ENCODE measurements at regions not wholly inside any gene's neighbourhood (a gene's known extent, or its start where the extent isn't known, plus 50 kb on each side); places are given as distances from the start of the nearest gene placed in this dataset.

DNA sequence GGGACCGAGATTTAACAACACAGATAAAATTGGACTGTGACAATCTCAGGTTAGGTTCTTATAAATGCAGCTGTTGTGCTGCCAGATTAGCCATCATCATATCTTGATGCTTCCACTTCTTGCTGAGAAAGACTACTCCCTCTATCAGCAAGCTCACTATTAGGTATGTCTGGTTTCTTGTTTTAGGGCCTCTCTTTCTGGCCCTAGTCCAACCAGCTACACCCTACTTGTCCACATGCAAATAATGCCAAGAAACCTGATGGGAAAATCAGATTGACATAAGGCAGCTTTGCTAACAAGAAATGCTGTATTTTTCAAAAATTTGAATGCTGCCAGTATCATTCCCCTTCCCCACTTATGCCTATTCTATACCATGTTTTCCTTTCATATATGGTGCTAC, 296.0 kb downstream of the RMST start:
- ChIA-PET CTCF (no interaction called here), POLR2A (no interaction called here)
- DNase-seq (ENCODE audit: extremely low spot score) = no peak
- TF ChIP-seq SUZ12 (IDR thresholded peaks at IDR 0.05) (no peak), FOXK2 (IDR thresholded peaks at IDR 0.05) (no peak), ZNF384 (IDR thresholded peaks at IDR 0.05) (no peak), HDGF (IDR thresholded peaks at IDR 0.05; ENCODE audit: borderline replicate concordance) (no peak), TARDBP (IDR thresholded peaks at IDR 0.05) (no peak), FOXA1 (IDR thresholded peaks at IDR 0.05) (no peak), NFRKB (IDR thresholded peaks at IDR 0.05) (no peak), FOXM1 (IDR thresholded peaks at IDR 0.05; ENCODE audit: borderline replicate concordance) (no peak), ELF4 (IDR thresholded peaks at IDR 0.05) (no peak), LEF1 (IDR thresholded peaks at IDR 0.05; ENCODE audit: borderline replicate concordance) (no peak), BHLHE40 (IDR thresholded peaks at IDR 0.05; ENCODE audit: borderline replicate concordance) (no peak)
- TF ChIP-seq, protein P1, sequence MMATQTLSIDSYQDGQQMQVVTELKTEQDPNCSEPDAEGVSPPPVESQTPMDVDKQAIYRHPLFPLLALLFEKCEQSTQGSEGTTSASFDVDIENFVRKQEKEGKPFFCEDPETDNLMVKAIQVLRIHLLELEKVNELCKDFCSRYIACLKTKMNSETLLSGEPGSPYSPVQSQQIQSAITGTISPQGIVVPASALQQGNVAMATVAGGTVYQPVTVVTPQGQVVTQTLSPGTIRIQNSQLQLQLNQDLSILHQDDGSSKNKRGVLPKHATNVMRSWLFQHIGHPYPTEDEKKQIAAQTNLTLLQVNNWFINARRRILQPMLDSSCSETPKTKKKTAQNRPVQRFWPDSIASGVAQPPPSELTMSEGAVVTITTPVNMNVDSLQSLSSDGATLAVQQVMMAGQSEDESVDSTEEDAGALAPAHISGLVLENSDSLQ (IDR thresholded peaks at IDR 0.05) = no peak

DNA sequence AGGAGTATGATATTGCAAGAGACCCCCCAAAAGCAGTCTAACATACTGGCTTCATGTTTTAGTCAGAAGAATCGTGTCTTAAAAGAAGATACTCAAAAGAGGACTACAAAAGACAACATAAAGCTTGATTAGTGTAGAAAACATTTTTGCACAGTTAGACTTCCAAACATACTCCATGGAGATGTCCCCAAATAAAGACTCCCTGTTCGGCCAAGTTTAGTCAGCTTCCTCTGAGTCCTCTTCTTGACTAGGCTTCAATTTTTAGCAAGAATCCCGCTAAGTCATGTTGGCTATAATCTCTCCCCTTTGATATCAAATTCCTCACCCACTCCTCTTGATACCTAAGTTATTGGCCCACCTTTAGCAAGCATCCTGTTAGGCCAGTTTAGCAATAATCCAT, 298.0 kb downstream of the RMST start:
- POLR2A ChIA-PET = no interaction called here
- no peak for DNase-seq (ENCODE audit: extremely low spot score)
- CTCF ChIA-PET = no interaction called here
- TF ChIP-seq L3MBTL2 (conservative IDR thresholded peaks at IDR 0.05) (no peak), SP1 (IDR thresholded peaks at IDR 0.05) (no peak), LEF1 (IDR thresholded peaks at IDR 0.05; ENCODE audit: borderline replicate concordance) (no peak), NFRKB (IDR thresholded peaks at IDR 0.05) (no peak), HDGF (IDR thresholded peaks at IDR 0.05; ENCODE audit: borderline replicate concordance) (no peak), CTBP1 (IDR thresholded peaks at IDR 0.05; ENCODE audit: borderline replicate concordance) (no peak), FOXA1 (IDR thresholded peaks at IDR 0.05) (no peak), BHLHE40 (IDR thresholded peaks at IDR 0.05; ENCODE audit: borderline replicate concordance) (no peak), FOXM1 (IDR thresholded peaks at IDR 0.05; ENCODE audit: borderline replicate concordance) (no peak), FOXK2 (IDR thresholded peaks at IDR 0.05) (no peak)

DNA sequence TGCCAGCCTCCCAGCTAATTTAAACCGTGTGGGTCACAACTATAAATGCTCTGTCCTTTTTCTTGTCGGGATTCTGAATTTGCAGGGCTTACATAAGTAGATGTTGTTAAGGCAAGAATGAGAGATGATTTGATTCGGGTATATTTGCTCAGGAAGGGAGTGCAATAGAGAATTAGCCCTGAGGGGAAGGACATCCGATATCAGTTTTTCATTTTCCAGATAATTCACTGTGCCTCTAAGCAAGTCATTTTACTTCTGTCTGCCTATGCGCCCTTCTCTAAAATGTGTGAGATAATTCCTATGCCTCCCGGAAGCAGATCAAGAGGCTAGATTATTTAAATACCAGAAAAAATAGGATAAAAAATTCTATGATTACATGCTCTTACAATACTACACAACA, 300.5 kb downstream of the RMST start:
- ChIA-PET CTCF (no interaction called here), POLR2A (no interaction called here)
- TF ChIP-seq HDGF (IDR thresholded peaks at IDR 0.05; ENCODE audit: borderline replicate concordance) (no peak), ELF4 (IDR thresholded peaks at IDR 0.05) (no peak), FOXK2 (IDR thresholded peaks at IDR 0.05) (no peak)
- no peak for DNase-seq (ENCODE audit: extremely low spot score)

DNA sequence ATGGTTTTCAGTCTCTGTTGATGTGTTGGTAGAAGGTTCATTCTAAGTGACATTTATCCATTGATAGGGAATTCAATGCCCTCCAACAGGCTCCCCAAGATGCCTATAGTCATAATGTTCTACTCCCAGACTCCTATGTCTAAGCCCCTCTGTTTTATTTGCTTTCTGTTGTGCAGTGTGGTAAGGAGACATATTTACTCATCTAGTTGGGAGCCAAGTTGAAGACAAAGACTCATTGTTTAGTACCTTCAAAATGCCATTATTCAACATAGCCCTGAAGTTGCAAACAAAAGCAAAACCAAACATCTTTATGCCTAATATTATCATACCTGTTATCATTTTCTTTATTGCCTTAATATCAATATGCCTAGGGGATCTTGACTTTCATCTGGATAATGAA, 302.1 kb downstream of the RMST start:
- POLR2A ChIA-PET = no interaction called here

DNA sequence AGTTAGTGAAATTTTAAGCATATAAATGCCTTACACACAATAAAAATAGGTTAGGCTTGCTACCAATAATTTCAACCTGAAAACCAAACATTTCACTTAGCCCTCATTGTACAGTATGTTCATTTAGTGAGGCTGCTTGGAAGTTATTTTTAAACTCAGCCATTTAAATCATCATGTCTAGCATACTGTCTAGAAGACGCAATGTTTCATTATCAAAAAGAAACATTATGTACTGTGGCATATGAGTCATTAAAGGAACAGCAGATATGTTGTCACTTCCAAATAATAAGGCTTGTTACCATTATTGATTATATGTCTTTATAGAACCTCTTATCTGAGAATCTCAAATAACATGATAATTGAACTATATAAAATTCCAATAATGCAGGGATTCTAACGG, 304.7 kb downstream of the RMST start:
- CTCF ChIA-PET = no interaction called here
- POLR2A ChIA-PET = no interaction called here
- DNase-seq (ENCODE audit: extremely low spot score) = no peak
- no peak for TF ChIP-seq ELF4 (IDR thresholded peaks at IDR 0.05)
- no peak for TF ChIP-seq SUZ12 (IDR thresholded peaks at IDR 0.05)
- no peak for TF ChIP-seq ARNT (IDR thresholded peaks at IDR 0.05)
- no peak for TF ChIP-seq CTBP1 (IDR thresholded peaks at IDR 0.05; ENCODE audit: borderline replicate concordance)

More for the DNA sequence above, 302.1 kb downstream of the RMST start:
- CTCF ChIA-PET = no interaction called here
- DNase-seq (ENCODE audit: extremely low spot score) = no peak
- no peak for TF ChIP-seq CTBP1 (IDR thresholded peaks at IDR 0.05; ENCODE audit: borderline replicate concordance)

DNA sequence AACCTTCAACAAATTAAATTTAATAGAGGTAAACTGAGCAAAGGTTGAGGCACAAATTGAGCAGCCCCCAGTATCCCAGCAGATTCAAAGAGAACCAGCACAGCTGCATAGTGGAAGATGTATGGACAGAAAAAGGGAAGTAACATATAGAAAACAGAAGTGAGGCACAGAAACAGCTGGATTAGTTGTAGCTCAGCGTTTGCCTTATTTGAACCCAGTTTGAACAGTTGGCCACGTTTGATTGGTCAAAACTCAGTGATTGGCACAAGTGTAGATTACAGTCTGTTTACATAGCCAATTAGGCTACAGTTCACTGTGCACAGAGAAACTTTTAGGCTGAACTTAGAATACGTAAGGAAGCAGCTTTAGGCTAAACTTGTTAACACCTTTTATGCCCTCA, 315.5 kb downstream of the RMST start:
- POLR2A ChIA-PET = no interaction called here
- no peak for DNase-seq (ENCODE audit: extremely low spot score)
- TF ChIP-seq LEF1 (IDR thresholded peaks at IDR 0.05; ENCODE audit: borderline replicate concordance) = no peak
- TF ChIP-seq HDGF (IDR thresholded peaks at IDR 0.05; ENCODE audit: borderline replicate concordance) = no peak
- CTCF ChIA-PET = no interaction called here

DNA sequence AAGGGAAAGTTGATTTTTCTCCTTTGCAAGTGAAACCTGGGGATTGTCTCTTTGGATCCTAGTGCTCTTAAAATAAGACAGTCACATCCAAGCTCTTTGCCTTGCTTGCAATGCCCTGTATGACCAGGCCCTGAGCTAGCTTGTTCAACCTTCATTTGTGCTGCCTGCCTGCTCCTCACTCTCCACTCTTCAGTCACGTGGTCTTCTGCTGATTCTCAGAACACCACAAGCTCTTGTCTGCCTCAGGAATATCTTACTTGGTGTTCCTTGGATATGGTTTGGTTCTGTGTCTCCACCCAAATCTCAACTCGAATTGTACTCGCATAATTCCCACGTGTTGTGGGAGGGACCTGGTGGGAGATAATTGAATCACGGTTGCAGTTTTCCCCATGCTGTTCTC, 318.7 kb downstream of the RMST start:
- ChIA-PET POLR2A (no interaction called here), CTCF (no interaction called here)
- no peak for TF ChIP-seq FOXM1 (IDR thresholded peaks at IDR 0.05; ENCODE audit: borderline replicate concordance)
- no peak for TF ChIP-seq FOXK2 (IDR thresholded peaks at IDR 0.05)
- no peak for TF ChIP-seq SP1 (IDR thresholded peaks at IDR 0.05)
- TF ChIP-seq LEF1 (IDR thresholded peaks at IDR 0.05; ENCODE audit: borderline replicate concordance) = no peak
- TF ChIP-seq HDGF (IDR thresholded peaks at IDR 0.05; ENCODE audit: borderline replicate concordance) = no peak
- no peak for TF ChIP-seq FOXA1 (IDR thresholded peaks at IDR 0.05)
- TF ChIP-seq ZNF384 (IDR thresholded peaks at IDR 0.05) = no peak
- TF ChIP-seq NFRKB (IDR thresholded peaks at IDR 0.05) = no peak
- no peak for TF ChIP-seq ELF4 (IDR thresholded peaks at IDR 0.05)
- no peak for TF ChIP-seq CTBP1 (IDR thresholded peaks at IDR 0.05; ENCODE audit: borderline replicate concordance)
- DNase-seq (ENCODE audit: extremely low spot score) = no peak

DNA sequence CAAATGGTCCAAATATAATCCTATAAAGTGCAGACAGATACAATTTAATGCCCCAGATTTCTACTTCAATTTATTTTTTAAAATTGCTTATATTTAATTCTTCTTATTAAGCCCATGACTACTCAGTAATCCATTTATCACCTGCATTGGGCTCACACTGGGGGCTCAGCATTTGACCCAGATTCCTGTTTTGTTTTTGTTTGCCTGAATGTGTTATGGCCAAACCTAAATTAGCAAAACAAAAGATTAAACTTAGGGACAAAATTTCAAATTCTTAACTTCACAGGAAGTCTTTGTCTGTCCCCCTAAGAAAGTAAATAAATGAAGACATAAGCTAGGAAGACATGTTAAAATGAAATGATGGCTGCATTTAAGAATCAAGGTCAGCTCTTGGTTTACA, 322.3 kb downstream of the RMST start:
- POLR2A ChIA-PET = no interaction called here
- TF ChIP-seq FOXM1 (IDR thresholded peaks at IDR 0.05; ENCODE audit: borderline replicate concordance) (no peak), HDGF (IDR thresholded peaks at IDR 0.05; ENCODE audit: borderline replicate concordance) (no peak), SUZ12 (IDR thresholded peaks at IDR 0.05) (no peak), BHLHE40 (IDR thresholded peaks at IDR 0.05; ENCODE audit: borderline replicate concordance) (no peak), ZNF384 (IDR thresholded peaks at IDR 0.05) (no peak), L3MBTL2 (conservative IDR thresholded peaks at IDR 0.05) (no peak), SP1 (IDR thresholded peaks at IDR 0.05) (no peak), FOXA1 (IDR thresholded peaks at IDR 0.05) (no peak)
- CTCF ChIA-PET = no interaction called here
- DNase-seq (ENCODE audit: extremely low spot score) = no peak

DNA sequence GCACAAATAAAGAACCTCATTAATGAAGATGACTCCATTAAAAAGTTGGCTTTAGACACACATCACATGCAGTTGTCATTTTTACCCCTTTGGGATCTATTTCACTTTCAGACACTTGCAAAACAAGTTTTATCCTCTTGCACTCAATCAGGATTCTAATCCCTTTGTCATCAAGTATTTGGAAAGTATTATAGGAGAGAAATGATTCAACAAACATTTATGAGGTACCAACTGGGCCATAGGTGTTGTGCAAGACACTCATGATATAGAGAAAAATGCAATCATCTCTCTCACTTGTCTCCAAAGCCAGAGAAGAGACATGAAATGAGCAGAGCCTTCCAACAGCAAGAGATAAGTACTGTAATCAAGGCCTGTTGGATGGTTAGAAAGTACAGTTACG, 327.7 kb downstream of the RMST start:
- TF ChIP-seq ARNT (IDR thresholded peaks at IDR 0.05) (no peak), FOXA1 (IDR thresholded peaks at IDR 0.05) (no peak), SP1 (IDR thresholded peaks at IDR 0.05) (no peak), ELF4 (IDR thresholded peaks at IDR 0.05) (no peak), CTBP1 (IDR thresholded peaks at IDR 0.05; ENCODE audit: borderline replicate concordance) (no peak), BHLHE40 (IDR thresholded peaks at IDR 0.05; ENCODE audit: borderline replicate concordance) (no peak), FOXM1 (IDR thresholded peaks at IDR 0.05; ENCODE audit: borderline replicate concordance) (no peak), HDGF (IDR thresholded peaks at IDR 0.05; ENCODE audit: borderline replicate concordance) (no peak), NFRKB (IDR thresholded peaks at IDR 0.05) (no peak), TARDBP (IDR thresholded peaks at IDR 0.05) (no peak), LEF1 (IDR thresholded peaks at IDR 0.05; ENCODE audit: borderline replicate concordance) (no peak), FOXK2 (IDR thresholded peaks at IDR 0.05) (no peak)
- ChIA-PET CTCF (no interaction called here), POLR2A (no interaction called here)
- DNase-seq (ENCODE audit: extremely low spot score) = no peak
